ENCODE measurements at regions not wholly inside any gene's neighbourhood (a gene's known extent, or its start where the extent isn't known, plus 50 kb on each side); places are given as distances from the start of the nearest gene placed in this dataset.
"Not testable (repeated sequence)": the region's sequence is repeated elsewhere in the genome, so short reads cannot be mapped to it uniquely, and the experiment has no call there.

- Histone ChIP-seq H3K9me3 (ENCODE audit: low read depth) (no peaks in the 10 kb centered on the region), H3F3A (ENCODE audit: insufficient read depth) (no peaks in the 10 kb centered on the region), H3K36me3 (ENCODE audit: low read depth) (no peaks in the 10 kb centered on the region), H4K20me1 (ENCODE audit: insufficient read depth) (no peaks in the 10 kb centered on the region), H2AFZ (no peak overlapping the region), H3K9ac (no peak overlapping the region), H3K79me2 (ENCODE audit: insufficient read depth) (no peaks in the 10 kb centered on the region), H3K9me2 (ENCODE audit: insufficient read depth) (no peaks in the 10 kb centered on the region), H3K4me2 (ENCODE audit: unreplicated experiment) (no peak overlapping the region), H3K4me3 (no peak overlapping the region), H3K27ac (no peak overlapping the region), H3K27me3 (replicated peaks; ENCODE audit: insufficient read depth) (no peaks in the 10 kb centered on the region), H3K4me1 (ENCODE audit: insufficient read depth) (no peaks in the 10 kb centered on the region)
- TF ChIP-seq EZH2phosphoT487 (IDR thresholded peaks at IDR 0.05; ENCODE audit: insufficient read depth, low read depth) (no peak), EZH2 (IDR thresholded peaks at IDR 0.05; ENCODE audit: insufficient read depth, poor library complexity, severe bottlenecking) (no peak)
- DNase-seq, result no peak
- WGBS, 2 experiments (ENCODE audit: low coverage in 1 of 2, low lambda C conversion rate in 2 of 2, missing lambda C conversion rate in 2 of 2), result 64 to 68% methylated on average over 12 of the region's 12 CpGs
- in situ Hi-C loops (cut with MboI), result loop anchor here (25.0 kb wide), 1 partner anchor 726 kb away; no protein-coding TSS in a partner anchor
These were observed 931.4 kb downstream of the IPMK start for GRCh38 chr10:57336341-57336740.

- no peaks in the 10 kb centered on the region for H3K27me3 ChIP-seq (replicated peaks; ENCODE audit: insufficient read depth)
- no peak overlapping the region for H2AFZ ChIP-seq
- DNase-seq, result no peak
- no peaks in the 10 kb centered on the region for H3K9me3 ChIP-seq (ENCODE audit: low read depth)
- H3K4me3 ChIP-seq, result no peak overlapping the region
- H3K4me2 ChIP-seq (ENCODE audit: unreplicated experiment), result no peak overlapping the region
- no peaks in the 10 kb centered on the region for H3K4me1 ChIP-seq (ENCODE audit: insufficient read depth)
- H3F3A ChIP-seq (ENCODE audit: insufficient read depth), result no peaks in the 10 kb centered on the region
- H3K79me2 ChIP-seq (ENCODE audit: insufficient read depth), result no peaks in the 10 kb centered on the region
- TF ChIP-seq EZH2phosphoT487 (IDR thresholded peaks at IDR 0.05; ENCODE audit: insufficient read depth, low read depth), result no peak
- TF ChIP-seq EZH2 (IDR thresholded peaks at IDR 0.05; ENCODE audit: insufficient read depth, poor library complexity, severe bottlenecking), result no peak
- in situ Hi-C loops (cut with MboI), result loop anchor here (25.0 kb wide), 1 partner anchor 728 kb away; no protein-coding TSS in a partner anchor
- 14 to 18% methylated on average over 4 of the region's 4 CpGs for WGBS, 2 experiments (ENCODE audit: low coverage in 1 of 2, low lambda C conversion rate in 2 of 2, missing lambda C conversion rate in 2 of 2)
- H3K9me2 ChIP-seq (ENCODE audit: insufficient read depth), result no peaks in the 10 kb centered on the region
- no peaks in the 10 kb centered on the region for H4K20me1 ChIP-seq (ENCODE audit: insufficient read depth)
- no peak overlapping the region for H3K27ac ChIP-seq
- no peak overlapping the region for H3K9ac ChIP-seq
- H3K36me3 ChIP-seq (ENCODE audit: low read depth), result no peaks in the 10 kb centered on the region
These were observed 933.2 kb downstream of the IPMK start for GRCh38 chr10:57334523-57334922.

GRCh38 chr10:57333880-57334279, 933.8 kb downstream of the IPMK start:
- TF ChIP-seq EZH2 (IDR thresholded peaks at IDR 0.05; ENCODE audit: insufficient read depth, poor library complexity, severe bottlenecking) (no peak), EZH2phosphoT487 (IDR thresholded peaks at IDR 0.05; ENCODE audit: insufficient read depth, low read depth) (no peak)
- Histone ChIP-seq H2AFZ (no peak overlapping the region), H3K27ac (no peak overlapping the region), H3K27me3 (replicated peaks; ENCODE audit: insufficient read depth) (no peaks in the 10 kb centered on the region), H4K20me1 (ENCODE audit: insufficient read depth) (no peaks in the 10 kb centered on the region), H3F3A (ENCODE audit: insufficient read depth) (no peaks in the 10 kb centered on the region), H3K9me2 (ENCODE audit: insufficient read depth) (no peaks in the 10 kb centered on the region), H3K4me1 (ENCODE audit: insufficient read depth) (no peaks in the 10 kb centered on the region), H3K9me3 (ENCODE audit: low read depth) (no peaks in the 10 kb centered on the region), H3K4me3 (no peak overlapping the region), H3K9ac (no peak overlapping the region), H3K4me2 (ENCODE audit: unreplicated experiment) (no peak overlapping the region), H3K79me2 (ENCODE audit: insufficient read depth) (no peaks in the 10 kb centered on the region), H3K36me3 (ENCODE audit: low read depth) (no peaks in the 10 kb centered on the region)
- peak; percentile 4 for DNase-seq
- WGBS, 2 experiments (ENCODE audit: low coverage in 1 of 2, low lambda C conversion rate in 2 of 2, missing lambda C conversion rate in 2 of 2), result 12 to 13% methylated on average over 2 of the region's 2 CpGs
- in situ Hi-C loops (cut with MboI), result loop anchor here (25.0 kb wide), 1 partner anchor 728 kb away; no protein-coding TSS in a partner anchor

GRCh38 chr10:57321400-57321854, 946.3 kb downstream of the IPMK start:
- H3K4me3 ChIP-seq; H3F3A ChIP-seq (ENCODE audit: insufficient read depth); H3K36me3 ChIP-seq (ENCODE audit: low read depth); in situ Hi-C loops (cut with MboI); DNase-seq; H3K27me3 ChIP-seq (replicated peaks; ENCODE audit: insufficient read depth); H3K4me2 ChIP-seq (ENCODE audit: unreplicated experiment); H3K79me2 ChIP-seq (ENCODE audit: insufficient read depth); H3K9me2 ChIP-seq (ENCODE audit: insufficient read depth); H3K9me3 ChIP-seq (ENCODE audit: low read depth); H3K4me1 ChIP-seq (ENCODE audit: insufficient read depth); H3K9ac ChIP-seq; H3K27ac ChIP-seq; H2AFZ ChIP-seq; H4K20me1 ChIP-seq (ENCODE audit: insufficient read depth): not testable (repeated sequence)
- 71 to 76% methylated on average over 17 to 29 of the region's 29 CpGs for WGBS, 2 experiments (ENCODE audit: low coverage in 1 of 2, low lambda C conversion rate in 2 of 2, missing lambda C conversion rate in 2 of 2)

- no peak for DNase-seq
- Histone ChIP-seq H3K27ac (no peak overlapping the region), H3F3A (ENCODE audit: insufficient read depth) (no peaks in the 10 kb centered on the region), H3K4me3 (no peak overlapping the region), H2AFZ (no peak overlapping the region), H4K20me1 (ENCODE audit: insufficient read depth) (no peaks in the 10 kb centered on the region), H3K27me3 (replicated peaks; ENCODE audit: insufficient read depth) (no peaks in the 10 kb centered on the region), H3K4me2 (ENCODE audit: unreplicated experiment) (no peak overlapping the region), H3K9me2 (ENCODE audit: insufficient read depth) (no peaks in the 10 kb centered on the region), H3K9me3 (ENCODE audit: low read depth) (no peaks in the 10 kb centered on the region), H3K79me2 (ENCODE audit: insufficient read depth) (no peaks in the 10 kb centered on the region), H3K4me1 (ENCODE audit: insufficient read depth) (no peaks in the 10 kb centered on the region), H3K9ac (no peak overlapping the region), H3K36me3 (ENCODE audit: low read depth) (no peaks in the 10 kb centered on the region)
- in situ Hi-C loops (cut with MboI), result no loop called here
- 17 to 21% methylated on average over 3 of the region's 3 CpGs for WGBS, 2 experiments (ENCODE audit: low coverage in 1 of 2, low lambda C conversion rate in 2 of 2, missing lambda C conversion rate in 2 of 2)
- TF ChIP-seq EZH2 (IDR thresholded peaks at IDR 0.05; ENCODE audit: insufficient read depth, poor library complexity, severe bottlenecking) (no peak), EZH2phosphoT487 (IDR thresholded peaks at IDR 0.05; ENCODE audit: insufficient read depth, low read depth) (no peak)
These were observed 947.3 kb downstream of the IPMK start for GRCh38 chr10:57320416-57320815.
